ENCODE measurements at regions not wholly inside any gene's neighbourhood (a gene's known extent, or its start where the extent isn't known, plus 50 kb on each side); places are given as distances from the start of the nearest gene placed in this dataset.

- H3K4me2 ChIP-seq (ENCODE audit: low read length) = no peak overlapping the region
Observed at GRCh38 chrX:43590150-43590549, 65.9 kb upstream of the MAOA start.

GRCh38 chrX:43592597-43592996 lies 63.5 kb upstream of the MAOA start:
- Histone ChIP-seq H4K20me1 (ENCODE audit: insufficient read depth, low read length) (no peaks in the 10 kb centered on the region), H3K4me3 (ENCODE audit: low read length) (no peak overlapping the region), H2AFZ (ENCODE audit: low read depth, low read length) (no peak overlapping the region), H3K27ac (ENCODE audit: low read length) (no peak overlapping the region), H3K36me3 (replicated peaks; ENCODE audit: low read depth, low read length) (no peaks in the 10 kb centered on the region), H3K27me3 (ENCODE audit: low read depth, low read length) (no peaks in the 10 kb centered on the region), H3K4me1 (ENCODE audit: low read length) (0 out of 2 replicates have a peak, but pooled peaks cover 4% of the 10 kb centered on the region), H3K4me2 (ENCODE audit: low read length) (no peak overlapping the region), H3K9ac (ENCODE audit: low read length) (no peak overlapping the region), H3K9me3 (ENCODE audit: insufficient read depth, low read length) (no peaks in the 10 kb centered on the region), H3K79me2 (ENCODE audit: low read length) (no peaks in the 10 kb centered on the region)
- no peak for TF ChIP-seq EZH2phosphoT487 (IDR thresholded peaks at IDR 0.05; ENCODE audit: low read depth)

More at GRCh38 chrX:43590150-43590549, 65.9 kb upstream of the MAOA start:
- Histone ChIP-seq H3K9ac (ENCODE audit: low read length) (no peak overlapping the region), H3K9me3 (ENCODE audit: insufficient read depth, low read length) (no peaks in the 10 kb centered on the region), H3K79me2 (ENCODE audit: low read length) (no peaks in the 10 kb centered on the region), H4K20me1 (ENCODE audit: insufficient read depth, low read length) (no peaks in the 10 kb centered on the region), H3K27ac (ENCODE audit: low read length) (no peak overlapping the region), H3K27me3 (ENCODE audit: low read depth, low read length) (no peaks in the 10 kb centered on the region), H3K4me3 (ENCODE audit: low read length) (no peak overlapping the region), H2AFZ (ENCODE audit: low read depth, low read length) (no peak overlapping the region), H3K4me1 (ENCODE audit: low read length) (0 out of 2 replicates have a peak, but pooled peaks cover 4% of the 10 kb centered on the region), H3K36me3 (replicated peaks; ENCODE audit: low read depth, low read length) (no peaks in the 10 kb centered on the region)
- TF ChIP-seq EZH2phosphoT487 (IDR thresholded peaks at IDR 0.05; ENCODE audit: low read depth) = no peak
- no peak for TF ChIP-seq CTCF (IDR thresholded peaks at IDR 0.05; ENCODE audit: low read depth, low read length)

- Histone ChIP-seq H3K9me3 (ENCODE audit: insufficient read depth, low read length) (no peaks in the 10 kb centered on the region), H3K27ac (ENCODE audit: low read length) (no peak overlapping the region), H3K4me3 (ENCODE audit: low read length) (no peak overlapping the region), H3K4me1 (ENCODE audit: low read length) (no peaks in the 10 kb centered on the region), H3K27me3 (ENCODE audit: low read depth, low read length) (no peaks in the 10 kb centered on the region), H3K79me2 (ENCODE audit: low read length) (no peaks in the 10 kb centered on the region), H2AFZ (ENCODE audit: low read depth, low read length) (no peak overlapping the region), H3K36me3 (replicated peaks; ENCODE audit: low read depth, low read length) (no peaks in the 10 kb centered on the region), H3K4me2 (ENCODE audit: low read length) (no peak overlapping the region), H4K20me1 (ENCODE audit: insufficient read depth, low read length) (no peaks in the 10 kb centered on the region), H3K9ac (ENCODE audit: low read length) (no peak overlapping the region)
- TF ChIP-seq EZH2phosphoT487 (IDR thresholded peaks at IDR 0.05; ENCODE audit: low read depth) (no peak), CTCF (IDR thresholded peaks at IDR 0.05; ENCODE audit: low read depth, low read length) (no peak)
Observed at GRCh38 chrX:43595931-43596330, 60.2 kb upstream of the MAOA start.

GRCh38 chrX:43604753-43605152 lies 51.3 kb upstream of the MAOA start:
- Histone ChIP-seq H4K20me1 (ENCODE audit: insufficient read depth, low read length) (no peaks in the 10 kb centered on the region), H3K27ac (ENCODE audit: low read length) (no peak overlapping the region), H3K27me3 (ENCODE audit: low read depth, low read length) (no peaks in the 10 kb centered on the region), H3K9ac (ENCODE audit: low read length) (no peak overlapping the region), H3K79me2 (ENCODE audit: low read length) (no peaks in the 10 kb centered on the region), H3K4me3 (ENCODE audit: low read length) (no peak overlapping the region), H3K36me3 (replicated peaks; ENCODE audit: low read depth, low read length) (no peaks in the 10 kb centered on the region), H3K4me1 (ENCODE audit: low read length) (no peaks in the 10 kb centered on the region), H3K9me3 (ENCODE audit: insufficient read depth, low read length) (no peaks in the 10 kb centered on the region), H3K4me2 (ENCODE audit: low read length) (no peak overlapping the region), H2AFZ (ENCODE audit: low read depth, low read length) (no peak overlapping the region)
- no peak for TF ChIP-seq EZH2phosphoT487 (IDR thresholded peaks at IDR 0.05; ENCODE audit: low read depth)

GRCh38 chrX:43605351-43605750 lies 50.7 kb upstream of the MAOA start:
- Histone ChIP-seq H2AFZ (ENCODE audit: low read depth, low read length) (no peak overlapping the region), H3K36me3 (replicated peaks; ENCODE audit: low read depth, low read length) (no peaks in the 10 kb centered on the region), H3K27me3 (ENCODE audit: low read depth, low read length) (no peaks in the 10 kb centered on the region), H3K4me3 (ENCODE audit: low read length) (no peak overlapping the region), H4K20me1 (ENCODE audit: insufficient read depth, low read length) (no peaks in the 10 kb centered on the region), H3K4me2 (ENCODE audit: low read length) (no peak overlapping the region), H3K27ac (ENCODE audit: low read length) (no peak overlapping the region), H3K9me3 (ENCODE audit: insufficient read depth, low read length) (no peaks in the 10 kb centered on the region), H3K4me1 (ENCODE audit: low read length) (no peaks in the 10 kb centered on the region), H3K9ac (ENCODE audit: low read length) (no peak overlapping the region), H3K79me2 (ENCODE audit: low read length) (no peaks in the 10 kb centered on the region)
- TF ChIP-seq EZH2phosphoT487 (IDR thresholded peaks at IDR 0.05; ENCODE audit: low read depth) (no peak), CTCF (IDR thresholded peaks at IDR 0.05; ENCODE audit: low read depth, low read length) (no peak)
